WTC11 (cell line): ENCODE measurements at regions not wholly inside any gene's neighbourhood (a gene's known extent, or its start where the extent isn't known, plus 50 kb on each side); places are given as distances from the start of the nearest gene placed in this dataset.

Experiments used
- ATAC-seq: fragments of 200-7000 bp; cut with Tn5 transposase; 2 replicates; pipeline ENCODE4 v1.10.0; 2021; ENCODE audit warnings: mild to moderate bottlenecking, moderate library complexity
- CTCF ChIA-PET: fragments of 300-600 bp; sonication (Branson Sonifier 250); formaldehyde crosslinking; loops from one replicate; lab custom pipeline; 2021; ENCODE audit warnings: antibody characterized with exemption; lab: Charles Lee
- POLR2A ChIA-PET: fragments of 350-600 bp; sonication (Branson Sonifier 250); formaldehyde crosslinking; loops from one replicate; lab custom pipeline; 2021; ENCODE audit warnings: antibody characterized with exemption; lab: Charles Lee
- DNase-seq: peaks from one replicate; pipeline ENCODE4 v3.0.0; 2021; ENCODE audit warnings: low spot score
- H3K27ac Mint-ChIP-seq: 2 replicates; pipeline ENCODE4 v1.8.0; 2021; ENCODE audit warnings: mixed read lengths
- H3K27me3 Mint-ChIP-seq: 2 replicates; pipeline ENCODE4 v1.8.0; 2021; ENCODE audit warnings: low read depth, mild to moderate bottlenecking, moderate library complexity, mixed read lengths
- H3K36me3 Mint-ChIP-seq: 2 replicates; pipeline ENCODE4 v1.8.0; 2021; ENCODE audit warnings: mixed read lengths
- H3K4me1 Mint-ChIP-seq: 2 replicates; pipeline ENCODE4 v1.8.0; 2022; ENCODE audit warnings: mixed read lengths
- H3K4me3 Mint-ChIP-seq: 2 replicates; pipeline ENCODE4 v1.8.0; 2021; ENCODE audit warnings: mild to moderate bottlenecking, moderate library complexity, mixed read lengths
- H3K9me3 Mint-ChIP-seq: 2 replicates; pipeline ENCODE4 v1.8.0; 2021; ENCODE audit warnings: mixed read lengths
- CREM ChIP-seq: sonication (generic); formaldehyde crosslinking; IDR thresholded peaks from 2 replicates; pipeline ENCODE4 v1.8.1; 2022; ENCODE audit warnings: mild to moderate bottlenecking, missing genetic modification reagents, moderate library complexity
- JUN ChIP-seq: sonication (generic); formaldehyde crosslinking; IDR thresholded peaks from 2 replicates; pipeline ENCODE4 v1.8.0; 2023; ENCODE audit warnings: mild to moderate bottlenecking, missing genetic modification reagents
- NR1H2 ChIP-seq: sonication (generic); formaldehyde crosslinking; IDR thresholded peaks from 2 replicates; pipeline ENCODE4 v1.9.0; 2021; ENCODE audit warnings: mild to moderate bottlenecking, moderate library complexity, missing genetic modification reagents
- SMAD3 ChIP-seq: sonication (generic); formaldehyde crosslinking; IDR thresholded peaks from 2 replicates; pipeline ENCODE4 v1.8.0; 2022; ENCODE audit warnings: missing genetic modification reagents, mild to moderate bottlenecking, borderline replicate concordance
- TP53 ChIP-seq: sonication (generic); formaldehyde crosslinking; IDR thresholded peaks from 2 replicates; pipeline ENCODE4 v1.8.1; 2023; ENCODE audit warnings: mild to moderate bottlenecking, missing genetic modification reagents
- ZNF121 ChIP-seq: sonication (generic); formaldehyde crosslinking; IDR thresholded peaks from 2 replicates; pipeline ENCODE4 v1.8.0; 2023; ENCODE audit warnings: missing genetic modification reagents
- ZNF317 ChIP-seq: sonication (generic); formaldehyde crosslinking; IDR thresholded peaks from 2 replicates; pipeline ENCODE4 v1.8.1; 2023; ENCODE audit warnings: low read depth, mild to moderate bottlenecking, moderate library complexity, missing genetic modification reagents, borderline replicate concordance
- TF ChIP-seq, protein P1 (sequence below): sonication (generic); formaldehyde crosslinking; IDR thresholded peaks from 2 replicates; pipeline ENCODE4 v1.8.1; 2023; ENCODE audit warnings: mild to moderate bottlenecking, missing genetic modification reagents, moderate library complexity
- TF ChIP-seq, protein P2 (sequence below): fragments of 250-450 bp; sonication (Bioruptor Pico); IDR thresholded peaks from 2 replicates; pipeline ENCODE4 v1.9.0; 2021; ENCODE audit warnings: mild to moderate bottlenecking
- TF ChIP-seq, protein P3 (sequence below): sonication (generic); formaldehyde crosslinking; IDR thresholded peaks from 2 replicates; pipeline ENCODE4 v1.8.1; 2022; ENCODE audit warnings: low read depth, missing genetic modification reagents, borderline replicate concordance
- TF ChIP-seq, protein P4 (sequence below): sonication (generic); formaldehyde crosslinking; IDR thresholded peaks from 2 replicates; pipeline ENCODE4 v1.8.0; 2023; ENCODE audit warnings: missing genetic modification reagents, mild to moderate bottlenecking, borderline replicate concordance
- TF ChIP-seq, protein P5 (sequence below): fragments of 250-450 bp; sonication (Bioruptor Pico); IDR thresholded peaks from 2 replicates; pipeline ENCODE4 v1.9.0; 2021; ENCODE audit warnings: mild to moderate bottlenecking, borderline replicate concordance
- TF ChIP-seq, protein P6 (sequence below): sonication (generic); formaldehyde crosslinking; IDR thresholded peaks from 2 replicates; pipeline ENCODE4 v1.8.0; 2022; ENCODE audit warnings: mild to moderate bottlenecking, missing genetic modification reagents
- TF ChIP-seq, protein P7 (sequence below): sonication (generic); formaldehyde crosslinking; IDR thresholded peaks from 2 replicates; pipeline ENCODE4 v1.8.0; 2022; ENCODE audit warnings: mild to moderate bottlenecking, missing genetic modification reagents

DNA sequence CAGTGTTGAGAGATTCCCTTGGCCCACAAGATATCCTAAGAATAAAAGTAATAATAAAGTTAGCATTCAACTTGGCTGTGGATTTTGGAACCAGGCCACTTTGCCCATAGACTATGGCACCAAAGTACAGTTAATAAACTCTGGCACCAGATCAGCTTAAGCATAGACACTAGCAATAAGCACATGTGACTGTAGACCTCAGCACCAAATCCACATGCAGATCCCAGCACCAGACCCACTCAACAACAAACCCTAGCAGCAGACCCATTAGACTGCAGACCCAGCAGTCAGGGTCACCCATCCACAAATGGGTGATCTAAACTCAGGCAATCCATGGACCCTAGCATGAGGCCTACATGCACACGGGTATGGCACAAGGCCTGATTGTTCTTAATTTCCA, 384.8 kb upstream of the CADM2 start:
- H3K9me3 Mint-ChIP-seq, result peaks cover 34% of the 10 kb centered on the region
- ATAC-seq (no peak), DNase-seq (no peak)
- CTCF ChIA-PET, result no interaction called here
- H3K36me3 Mint-ChIP-seq, result no peaks in the 10 kb centered on the region
- TF ChIP-seq CREM (CRISPR knock-in tag) (no peak), TP53 (no peak), SMAD3 (no peak), JUN (CRISPR knock-in tag) (no peak), NR1H2 (CRISPR knock-in tag) (no peak), ZNF121 (no peak)
- TF ChIP-seq, protein P1, sequence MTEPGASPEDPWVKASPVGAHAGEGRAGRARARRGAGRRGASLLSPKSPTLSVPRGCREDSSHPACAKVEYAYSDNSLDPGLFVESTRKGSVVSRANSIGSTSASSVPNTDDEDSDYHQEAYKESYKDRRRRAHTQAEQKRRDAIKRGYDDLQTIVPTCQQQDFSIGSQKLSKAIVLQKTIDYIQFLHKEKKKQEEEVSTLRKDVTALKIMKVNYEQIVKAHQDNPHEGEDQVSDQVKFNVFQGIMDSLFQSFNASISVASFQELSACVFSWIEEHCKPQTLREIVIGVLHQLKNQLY, result no peak
- TF ChIP-seq, protein P2, sequence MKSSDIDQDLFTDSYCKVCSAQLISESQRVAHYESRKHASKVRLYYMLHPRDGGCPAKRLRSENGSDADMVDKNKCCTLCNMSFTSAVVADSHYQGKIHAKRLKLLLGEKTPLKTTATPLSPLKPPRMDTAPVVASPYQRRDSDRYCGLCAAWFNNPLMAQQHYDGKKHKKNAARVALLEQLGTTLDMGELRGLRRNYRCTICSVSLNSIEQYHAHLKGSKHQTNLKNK (CRISPR knock-in tag), result no peak
- TF ChIP-seq, protein P3, sequence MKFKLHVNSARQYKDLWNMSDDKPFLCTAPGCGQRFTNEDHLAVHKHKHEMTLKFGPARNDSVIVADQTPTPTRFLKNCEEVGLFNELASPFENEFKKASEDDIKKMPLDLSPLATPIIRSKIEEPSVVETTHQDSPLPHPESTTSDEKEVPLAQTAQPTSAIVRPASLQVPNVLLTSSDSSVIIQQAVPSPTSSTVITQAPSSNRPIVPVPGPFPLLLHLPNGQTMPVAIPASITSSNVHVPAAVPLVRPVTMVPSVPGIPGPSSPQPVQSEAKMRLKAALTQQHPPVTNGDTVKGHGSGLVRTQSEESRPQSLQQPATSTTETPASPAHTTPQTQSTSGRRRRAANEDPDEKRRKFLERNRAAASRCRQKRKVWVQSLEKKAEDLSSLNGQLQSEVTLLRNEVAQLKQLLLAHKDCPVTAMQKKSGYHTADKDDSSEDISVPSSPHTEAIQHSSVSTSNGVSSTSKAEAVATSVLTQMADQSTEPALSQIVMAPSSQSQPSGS, result no peak
- TF ChIP-seq, protein P4, sequence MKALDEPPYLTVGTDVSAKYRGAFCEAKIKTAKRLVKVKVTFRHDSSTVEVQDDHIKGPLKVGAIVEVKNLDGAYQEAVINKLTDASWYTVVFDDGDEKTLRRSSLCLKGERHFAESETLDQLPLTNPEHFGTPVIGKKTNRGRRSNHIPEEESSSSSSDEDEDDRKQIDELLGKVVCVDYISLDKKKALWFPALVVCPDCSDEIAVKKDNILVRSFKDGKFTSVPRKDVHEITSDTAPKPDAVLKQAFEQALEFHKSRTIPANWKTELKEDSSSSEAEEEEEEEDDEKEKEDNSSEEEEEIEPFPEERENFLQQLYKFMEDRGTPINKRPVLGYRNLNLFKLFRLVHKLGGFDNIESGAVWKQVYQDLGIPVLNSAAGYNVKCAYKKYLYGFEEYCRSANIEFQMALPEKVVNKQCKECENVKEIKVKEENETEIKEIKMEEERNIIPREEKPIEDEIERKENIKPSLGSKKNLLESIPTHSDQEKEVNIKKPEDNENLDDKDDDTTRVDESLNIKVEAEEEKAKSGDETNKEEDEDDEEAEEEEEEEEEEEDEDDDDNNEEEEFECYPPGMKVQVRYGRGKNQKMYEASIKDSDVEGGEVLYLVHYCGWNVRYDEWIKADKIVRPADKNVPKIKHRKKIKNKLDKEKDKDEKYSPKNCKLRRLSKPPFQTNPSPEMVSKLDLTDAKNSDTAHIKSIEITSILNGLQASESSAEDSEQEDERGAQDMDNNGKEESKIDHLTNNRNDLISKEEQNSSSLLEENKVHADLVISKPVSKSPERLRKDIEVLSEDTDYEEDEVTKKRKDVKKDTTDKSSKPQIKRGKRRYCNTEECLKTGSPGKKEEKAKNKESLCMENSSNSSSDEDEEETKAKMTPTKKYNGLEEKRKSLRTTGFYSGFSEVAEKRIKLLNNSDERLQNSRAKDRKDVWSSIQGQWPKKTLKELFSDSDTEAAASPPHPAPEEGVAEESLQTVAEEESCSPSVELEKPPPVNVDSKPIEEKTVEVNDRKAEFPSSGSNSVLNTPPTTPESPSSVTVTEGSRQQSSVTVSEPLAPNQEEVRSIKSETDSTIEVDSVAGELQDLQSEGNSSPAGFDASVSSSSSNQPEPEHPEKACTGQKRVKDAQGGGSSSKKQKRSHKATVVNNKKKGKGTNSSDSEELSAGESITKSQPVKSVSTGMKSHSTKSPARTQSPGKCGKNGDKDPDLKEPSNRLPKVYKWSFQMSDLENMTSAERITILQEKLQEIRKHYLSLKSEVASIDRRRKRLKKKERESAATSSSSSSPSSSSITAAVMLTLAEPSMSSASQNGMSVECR, result no peak
- TF ChIP-seq, protein P5, sequence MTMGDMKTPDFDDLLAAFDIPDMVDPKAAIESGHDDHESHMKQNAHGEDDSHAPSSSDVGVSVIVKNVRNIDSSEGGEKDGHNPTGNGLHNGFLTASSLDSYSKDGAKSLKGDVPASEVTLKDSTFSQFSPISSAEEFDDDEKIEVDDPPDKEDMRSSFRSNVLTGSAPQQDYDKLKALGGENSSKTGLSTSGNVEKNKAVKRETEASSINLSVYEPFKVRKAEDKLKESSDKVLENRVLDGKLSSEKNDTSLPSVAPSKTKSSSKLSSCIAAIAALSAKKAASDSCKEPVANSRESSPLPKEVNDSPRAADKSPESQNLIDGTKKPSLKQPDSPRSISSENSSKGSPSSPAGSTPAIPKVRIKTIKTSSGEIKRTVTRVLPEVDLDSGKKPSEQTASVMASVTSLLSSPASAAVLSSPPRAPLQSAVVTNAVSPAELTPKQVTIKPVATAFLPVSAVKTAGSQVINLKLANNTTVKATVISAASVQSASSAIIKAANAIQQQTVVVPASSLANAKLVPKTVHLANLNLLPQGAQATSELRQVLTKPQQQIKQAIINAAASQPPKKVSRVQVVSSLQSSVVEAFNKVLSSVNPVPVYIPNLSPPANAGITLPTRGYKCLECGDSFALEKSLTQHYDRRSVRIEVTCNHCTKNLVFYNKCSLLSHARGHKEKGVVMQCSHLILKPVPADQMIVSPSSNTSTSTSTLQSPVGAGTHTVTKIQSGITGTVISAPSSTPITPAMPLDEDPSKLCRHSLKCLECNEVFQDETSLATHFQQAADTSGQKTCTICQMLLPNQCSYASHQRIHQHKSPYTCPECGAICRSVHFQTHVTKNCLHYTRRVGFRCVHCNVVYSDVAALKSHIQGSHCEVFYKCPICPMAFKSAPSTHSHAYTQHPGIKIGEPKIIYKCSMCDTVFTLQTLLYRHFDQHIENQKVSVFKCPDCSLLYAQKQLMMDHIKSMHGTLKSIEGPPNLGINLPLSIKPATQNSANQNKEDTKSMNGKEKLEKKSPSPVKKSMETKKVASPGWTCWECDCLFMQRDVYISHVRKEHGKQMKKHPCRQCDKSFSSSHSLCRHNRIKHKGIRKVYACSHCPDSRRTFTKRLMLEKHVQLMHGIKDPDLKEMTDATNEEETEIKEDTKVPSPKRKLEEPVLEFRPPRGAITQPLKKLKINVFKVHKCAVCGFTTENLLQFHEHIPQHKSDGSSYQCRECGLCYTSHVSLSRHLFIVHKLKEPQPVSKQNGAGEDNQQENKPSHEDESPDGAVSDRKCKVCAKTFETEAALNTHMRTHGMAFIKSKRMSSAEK (CRISPR knock-in tag), result no peak
- no peaks in the 10 kb centered on the region for H3K27me3 Mint-ChIP-seq
- POLR2A ChIA-PET, result no interaction called here
- H3K4me3 Mint-ChIP-seq, result no peak overlapping the region
- H3K27ac Mint-ChIP-seq, result no peak overlapping the region
- no peaks in the 10 kb centered on the region for H3K4me1 Mint-ChIP-seq

DNA sequence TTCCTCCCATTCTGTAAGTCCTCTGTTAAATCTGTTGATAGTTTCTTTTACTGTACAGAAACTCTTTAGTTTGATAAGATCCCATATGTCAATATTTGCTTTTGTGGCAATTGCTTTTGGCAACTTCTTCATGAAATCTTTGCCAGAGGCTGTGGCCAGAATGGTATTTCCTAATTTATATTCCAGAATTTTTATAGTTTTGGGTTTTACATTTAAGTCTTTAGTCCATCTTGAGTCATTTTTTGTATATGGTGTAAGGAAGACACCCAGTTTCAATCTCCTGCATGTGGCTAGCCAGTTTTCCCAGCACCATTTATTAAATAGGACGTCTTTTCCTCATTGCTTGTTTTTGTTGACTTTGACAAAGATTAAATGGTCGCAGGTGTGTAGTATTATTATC, 372.4 kb upstream of the CADM2 start:
- H3K27me3 Mint-ChIP-seq, result no peaks in the 10 kb centered on the region
- no peak for DNase-seq
- no peak overlapping the region for H3K27ac Mint-ChIP-seq
- ChIA-PET CTCF (no interaction called here), POLR2A (no interaction called here)
- H3K36me3 Mint-ChIP-seq, result no peaks in the 10 kb centered on the region
- H3K4me3 Mint-ChIP-seq, result no peak overlapping the region
- H3K4me1 Mint-ChIP-seq, result no peaks in the 10 kb centered on the region
- H3K9me3 Mint-ChIP-seq, result peaks cover 15% of the 10 kb centered on the region
- ATAC-seq, result no peak
- TF ChIP-seq, protein P4, result no peak
- TF ChIP-seq, protein P1, result no peak
- TF ChIP-seq, protein P6, sequence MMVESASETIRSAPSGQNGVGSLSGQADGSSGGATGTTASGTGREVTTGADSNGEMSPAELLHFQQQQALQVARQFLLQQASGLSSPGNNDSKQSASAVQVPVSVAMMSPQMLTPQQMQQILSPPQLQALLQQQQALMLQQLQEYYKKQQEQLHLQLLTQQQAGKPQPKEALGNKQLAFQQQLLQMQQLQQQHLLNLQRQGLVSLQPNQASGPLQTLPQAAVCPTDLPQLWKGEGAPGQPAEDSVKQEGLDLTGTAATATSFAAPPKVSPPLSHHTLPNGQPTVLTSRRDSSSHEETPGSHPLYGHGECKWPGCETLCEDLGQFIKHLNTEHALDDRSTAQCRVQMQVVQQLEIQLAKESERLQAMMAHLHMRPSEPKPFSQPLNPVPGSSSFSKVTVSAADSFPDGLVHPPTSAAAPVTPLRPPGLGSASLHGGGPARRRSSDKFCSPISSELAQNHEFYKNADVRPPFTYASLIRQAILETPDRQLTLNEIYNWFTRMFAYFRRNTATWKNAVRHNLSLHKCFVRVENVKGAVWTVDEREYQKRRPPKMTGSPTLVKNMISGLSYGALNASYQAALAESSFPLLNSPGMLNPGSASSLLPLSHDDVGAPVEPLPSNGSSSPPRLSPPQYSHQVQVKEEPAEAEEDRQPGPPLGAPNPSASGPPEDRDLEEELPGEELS (CRISPR knock-in tag), result no peak
- TF ChIP-seq ZNF317 (CRISPR knock-in tag), result no peak
- TF ChIP-seq, protein P7, sequence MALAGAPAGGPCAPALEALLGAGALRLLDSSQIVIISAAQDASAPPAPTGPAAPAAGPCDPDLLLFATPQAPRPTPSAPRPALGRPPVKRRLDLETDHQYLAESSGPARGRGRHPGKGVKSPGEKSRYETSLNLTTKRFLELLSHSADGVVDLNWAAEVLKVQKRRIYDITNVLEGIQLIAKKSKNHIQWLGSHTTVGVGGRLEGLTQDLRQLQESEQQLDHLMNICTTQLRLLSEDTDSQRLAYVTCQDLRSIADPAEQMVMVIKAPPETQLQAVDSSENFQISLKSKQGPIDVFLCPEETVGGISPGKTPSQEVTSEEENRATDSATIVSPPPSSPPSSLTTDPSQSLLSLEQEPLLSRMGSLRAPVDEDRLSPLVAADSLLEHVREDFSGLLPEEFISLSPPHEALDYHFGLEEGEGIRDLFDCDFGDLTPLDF (CRISPR knock-in tag), result no peak
